Fibroblast of villous mesenchyme (primary cell): ENCODE measurements at regions not wholly inside any gene's neighbourhood (a gene's known extent, or its start where the extent isn't known, plus 50 kb on each side); places are given as distances from the start of the nearest gene placed in this dataset.

Experiments
- DNase-seq: peaks from one replicate; pipeline ENCODE4 v3.0.0-alpha.2; 2010; ENCODE audit warnings: low read depth
- H3K4me3 ChIP-seq: 2 replicates; pipeline ENCODE4 v1.5.1; 2011; ENCODE audit warnings: low read depth, mild to moderate bottlenecking, low read length
- CTCF ChIP-seq: IDR thresholded peaks from 2 replicates; pipeline ENCODE4 v1.5.1; 2012; ENCODE audit warnings: low read depth, mild to moderate bottlenecking, low read length; ENCODE audit not compliant: insufficient read depth

- TF ChIP-seq CTCF = no peak
- H3K4me3 ChIP-seq = no peak overlapping the region
- no peak for DNase-seq
Observed at GRCh38 chr3:23036728-23037127, 166.4 kb upstream of the UBE2E2 start.

- DNase-seq = no peak
- no peak overlapping the region for H3K4me3 ChIP-seq
- TF ChIP-seq CTCF = no peak
Observed at GRCh38 chr3:23038471-23038870, 164.7 kb upstream of the UBE2E2 start.

GRCh38 chr3:23041918-23042696, 161.0 kb upstream of the UBE2E2 start:
- no peak for DNase-seq
- TF ChIP-seq CTCF = no peak
- H3K4me3 ChIP-seq = no peak overlapping the region

GRCh38 chr3:23044463-23044862, 158.7 kb upstream of the UBE2E2 start:
- H3K4me3 ChIP-seq = no peak overlapping the region
- no peak for DNase-seq
- TF ChIP-seq CTCF = no peak

GRCh38 chr3:23046536-23046935, 156.6 kb upstream of the UBE2E2 start:
- no peak overlapping the region for H3K4me3 ChIP-seq
- TF ChIP-seq CTCF = no peak
- no peak for DNase-seq

- H3K4me3 ChIP-seq = no peak overlapping the region
- no peak for DNase-seq
Observed at GRCh38 chr3:23051240-23052140, 151.6 kb upstream of the UBE2E2 start.

More at GRCh38 chr3:23051240-23052140, 151.6 kb upstream of the UBE2E2 start:
- no peak for TF ChIP-seq CTCF
